DMS53 treated with DMSO at 0.1 percent for 48 hours (cell line): ENCODE measurements at regions not wholly inside any gene's neighbourhood (a gene's known extent, or its start where the extent isn't known, plus 50 kb on each side); places are given as distances from the start of the nearest gene placed in this dataset.
"Not testable (repeated sequence)": the region's sequence is repeated elsewhere in the genome, so short reads cannot be mapped to it uniquely, and the experiment has no call there.

Experiments used
- DNase-seq: peaks from one replicate; lab custom pipeline; 2025; ENCODE audit not compliant: unreplicated experiment; lab: John Stamatoyannopoulos, UW

- no peak for DNase-seq
Measured at GRCh38 chr6:106802139-106802538, 172.4 kb downstream of the CD24 start.

DNA sequence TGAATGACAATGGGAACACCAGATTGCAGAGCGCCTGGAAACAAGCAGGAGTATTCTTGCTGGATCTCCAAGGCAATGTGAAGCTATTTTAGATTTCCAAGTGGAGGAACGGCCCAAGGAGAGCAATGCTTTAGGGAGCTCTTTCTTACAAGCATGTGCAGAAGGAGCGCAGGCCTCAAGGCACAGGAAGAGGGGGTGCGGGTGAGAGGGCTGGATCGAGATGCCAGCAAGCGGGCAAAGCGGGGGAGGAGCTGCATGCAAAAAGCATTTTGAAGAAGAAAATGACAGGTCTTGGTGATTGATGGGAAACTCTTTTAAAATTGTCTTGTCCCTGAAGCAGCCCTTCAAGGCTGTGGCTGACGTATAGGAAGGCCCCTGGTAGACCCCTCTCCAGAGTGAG lies 171.9 kb downstream of the QRSL1 start:
- DNase-seq, result no peak

DNA sequence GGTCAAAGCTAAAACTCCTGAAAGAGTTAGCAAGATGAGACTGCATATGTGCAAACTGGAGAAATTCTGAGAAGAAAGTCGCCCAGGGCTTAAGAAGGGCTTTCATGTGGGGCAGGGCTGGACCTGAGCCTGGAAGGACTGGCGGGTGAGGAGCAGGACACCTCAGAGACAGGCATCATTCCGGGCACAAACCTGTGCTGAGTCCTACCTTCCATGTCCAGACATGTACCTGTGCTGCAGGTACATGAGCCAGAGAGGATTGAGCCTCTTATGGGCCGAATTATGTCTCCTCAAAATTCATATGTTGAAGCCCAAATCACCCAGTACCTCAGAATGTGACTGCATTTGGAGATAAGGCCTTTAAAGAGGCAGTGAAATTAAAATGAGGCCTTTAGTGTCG lies 171.0 kb downstream of the QRSL1 start:
- DNase-seq, result no peak

- no peak for DNase-seq
Measured at GRCh38 chr6:106799031-106799894, 169.9 kb downstream of the QRSL1 start.

- DNase-seq, result no peak
Measured at GRCh38 chr6:106797186-106797585, 167.8 kb downstream of the QRSL1 start.

- no peak for DNase-seq
Measured at GRCh38 chr6:106796781-106797180, 167.4 kb downstream of the QRSL1 start.

DNA sequence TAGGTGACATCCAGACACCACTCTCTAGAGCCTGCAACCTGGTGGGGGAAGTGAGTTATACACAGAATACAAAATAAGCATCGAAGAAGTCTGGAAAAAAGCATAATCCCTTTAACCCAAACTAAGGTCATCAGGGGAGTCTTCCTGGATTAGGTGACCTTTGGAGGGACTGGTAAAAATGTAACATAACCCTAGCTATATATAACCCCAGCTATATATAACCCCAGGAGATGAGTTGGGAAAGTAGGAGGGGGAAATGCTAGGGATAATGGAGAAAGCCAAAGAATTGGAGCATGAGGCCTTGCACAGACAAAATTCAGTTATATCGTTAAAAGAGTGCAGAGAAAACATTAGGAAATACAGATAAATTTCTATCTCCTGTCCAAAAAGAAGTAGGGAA lies 164.8 kb downstream of the QRSL1 start:
- DNase-seq, result no peak

DNA sequence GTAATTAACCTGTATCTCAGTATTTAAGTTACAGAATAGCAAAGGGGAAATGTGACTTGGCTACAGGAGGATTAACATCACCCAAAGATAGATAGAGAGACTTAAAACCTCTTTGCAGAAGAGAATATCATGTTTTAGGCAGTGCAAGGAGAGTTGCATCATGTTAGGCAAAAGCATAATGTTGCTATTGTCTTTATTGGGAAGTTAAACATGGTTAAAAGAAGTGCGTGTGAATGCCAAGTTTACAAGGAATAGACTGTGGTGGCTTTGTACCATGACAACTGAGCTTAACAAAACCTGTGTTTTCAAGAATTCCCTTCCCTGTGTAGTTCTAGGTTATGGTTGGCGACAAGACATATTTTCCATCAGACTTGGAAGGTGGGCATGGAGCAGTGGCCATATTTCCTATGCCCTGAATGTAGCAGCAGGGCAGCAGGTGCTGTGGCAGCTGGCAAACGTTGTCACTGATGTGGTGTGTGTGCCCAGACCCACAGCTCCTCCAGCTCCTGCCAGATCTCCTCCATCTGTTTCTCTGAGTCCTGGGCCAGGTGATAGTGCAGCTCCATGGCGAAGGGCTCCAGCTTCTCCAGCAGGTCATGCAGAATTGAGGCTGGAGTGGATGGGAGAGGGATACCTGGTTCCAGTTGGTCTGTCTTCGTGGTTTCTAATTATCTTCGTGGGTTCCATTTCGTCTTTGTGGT lies 163.3 kb downstream of the QRSL1 start:
- DNase-seq, result no peak

DNA sequence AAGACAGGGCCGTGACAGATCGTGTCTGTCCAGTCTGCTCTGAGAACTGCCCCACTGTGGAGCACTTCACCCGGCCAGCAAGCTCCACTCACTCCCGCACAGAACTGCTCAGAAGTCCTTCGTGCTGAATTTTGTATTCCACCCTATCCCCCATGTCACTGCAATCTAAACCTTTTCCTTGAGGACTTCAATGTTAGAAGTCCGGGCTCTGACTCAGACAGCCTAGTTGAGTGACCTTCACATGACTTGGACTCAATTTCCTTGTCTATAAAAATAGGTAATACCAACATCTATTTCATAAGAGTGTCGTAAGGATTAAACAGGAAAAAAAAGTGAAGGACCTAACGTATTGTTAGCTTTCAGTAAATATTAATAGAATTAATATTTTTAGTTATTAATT lies 161.6 kb downstream of the QRSL1 start:
- no peak for DNase-seq

DNA sequence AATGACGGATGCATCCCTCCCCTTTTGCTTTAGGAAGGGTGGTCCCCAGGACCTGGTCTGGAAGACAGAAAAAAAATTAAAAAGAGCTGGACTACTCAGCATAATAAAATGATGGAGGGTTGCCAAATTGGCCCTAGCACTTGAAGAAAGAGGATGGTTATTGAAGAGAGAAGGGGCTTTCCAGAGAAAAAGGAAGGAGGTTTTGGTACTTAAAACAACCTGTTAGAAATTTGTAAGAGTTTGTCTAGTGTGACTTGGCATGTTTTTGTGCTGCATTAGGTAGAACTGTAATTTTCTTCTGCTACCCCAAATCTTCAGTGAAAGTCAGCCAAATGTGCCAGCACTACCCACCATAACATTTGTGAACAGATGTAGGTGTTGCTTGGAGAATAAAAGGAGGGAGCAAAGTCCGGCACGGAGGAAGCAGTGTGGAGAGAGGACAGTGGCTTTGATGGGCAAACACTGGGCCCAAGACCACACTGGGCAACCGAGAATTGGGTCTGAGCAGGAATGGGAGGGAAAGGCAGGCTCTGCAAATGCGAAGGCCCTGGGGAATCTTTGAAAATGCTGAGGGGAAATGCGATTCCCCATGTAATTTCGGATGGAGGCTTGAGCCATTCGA lies 160.9 kb downstream of the QRSL1 start:
- DNase-seq, result no peak

- DNase-seq, result no peak
Measured at GRCh38 chr6:106789428-106790148, 160.2 kb downstream of the QRSL1 start.

DNA sequence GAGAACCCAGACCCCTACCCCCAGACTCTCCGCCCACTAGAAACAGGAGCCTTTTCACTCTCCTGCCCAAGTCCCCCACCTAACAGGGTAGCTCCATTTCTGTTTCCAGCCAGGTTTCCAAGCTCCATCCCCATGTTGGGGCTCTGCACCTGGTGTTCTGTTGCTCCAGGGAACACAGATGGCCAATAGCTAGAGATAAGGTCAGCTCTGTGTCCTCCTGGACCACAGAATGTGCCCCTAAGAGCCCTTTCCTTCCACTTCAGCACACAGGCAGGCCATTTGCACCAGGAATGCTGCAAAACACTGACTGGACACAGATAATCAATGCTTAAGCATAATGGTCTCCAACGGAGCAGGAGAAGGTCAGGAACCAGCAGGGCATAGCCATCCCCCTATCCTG lies 159.4 kb downstream of the QRSL1 start:
- DNase-seq, result no peak

- no peak for DNase-seq
Measured at GRCh38 chr6:106787327-106788196, 158.2 kb downstream of the QRSL1 start.

GRCh38 chr6:106785298-106785697 lies 155.9 kb downstream of the QRSL1 start:
- DNase-seq, result no peak

- no peak for DNase-seq
Measured at GRCh38 chr6:106783640-106784566, 154.5 kb downstream of the QRSL1 start.

DNA sequence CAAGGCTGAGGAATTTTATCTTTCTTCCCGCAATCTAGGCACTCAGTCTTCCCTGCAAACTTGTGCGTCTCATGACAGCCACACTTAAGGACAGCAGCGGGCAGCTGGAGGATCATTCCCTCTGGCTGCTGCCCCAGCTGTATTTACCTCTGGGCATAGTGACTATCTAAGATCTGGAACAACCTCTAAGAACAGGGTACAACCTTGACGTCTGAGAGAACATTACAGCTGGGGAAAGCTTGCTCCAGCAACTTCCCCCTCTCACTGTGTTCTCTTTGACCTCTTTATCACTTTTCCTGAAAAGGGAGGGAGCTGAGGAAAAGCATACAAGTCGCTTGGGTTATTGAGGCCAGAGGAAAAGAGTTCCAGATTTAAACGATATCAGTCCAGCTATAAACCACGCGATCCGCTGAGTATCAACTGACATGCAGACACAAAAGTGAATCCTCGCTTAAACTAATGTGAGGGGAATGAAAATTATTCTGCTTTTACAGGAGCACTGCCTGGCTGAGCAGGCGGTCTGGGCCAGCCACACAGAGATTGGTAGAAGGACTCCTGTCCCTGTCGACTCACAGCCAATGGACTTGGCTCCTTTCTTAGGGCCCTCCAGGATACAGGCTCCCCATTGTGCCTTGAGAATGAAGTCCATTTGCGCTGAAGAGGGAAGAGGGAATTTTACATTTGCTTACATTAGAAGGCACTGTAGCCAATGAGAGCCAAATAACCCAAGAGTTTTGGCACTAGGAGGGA lies 153.3 kb downstream of the QRSL1 start:
- DNase-seq, result no peak

DNA sequence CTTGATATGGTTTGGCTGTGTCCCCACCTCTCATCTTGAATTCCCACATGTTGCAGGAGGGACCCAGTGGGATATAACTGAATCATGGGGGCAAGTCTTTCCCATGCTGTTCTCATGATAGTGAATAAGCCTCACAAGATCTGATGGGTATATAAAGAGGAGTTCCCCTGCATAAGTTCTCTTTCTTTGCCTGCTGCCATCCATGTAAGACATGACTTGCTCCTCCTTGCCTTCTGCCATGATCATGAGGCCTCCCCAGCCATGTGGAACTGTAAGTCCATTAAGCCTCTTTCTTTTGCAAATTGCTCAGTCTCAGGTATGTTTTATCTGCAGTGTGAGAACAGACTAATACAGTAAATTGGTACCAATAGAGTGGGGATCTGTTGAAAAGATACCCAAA lies 150.2 kb downstream of the QRSL1 start:
- not testable (repeated sequence) for DNase-seq

GRCh38 chr6:106778943-106779342 lies 149.6 kb downstream of the QRSL1 start:
- DNase-seq, result no peak
